Endodermal cell (in vitro differentiated cells): ENCODE measurements at regions not wholly inside any gene's neighbourhood (a gene's known extent, or its start where the extent isn't known, plus 50 kb on each side); places are given as distances from the start of the nearest gene placed in this dataset.
A peak's percentile ranks its signal among the peaks of the same experiment; 100 is the strongest.

Source experiments
- DNase-seq: peaks from one replicate; pipeline ENCODE4 v3.0.0-alpha.2; 2017
- H3K27ac ChIP-seq: 2 replicates; pipeline ENCODE4 v1.5.1; 2013; ENCODE audit warnings: mild to moderate bottlenecking, low read depth, low read length, moderate library complexity
- H3K27me3 ChIP-seq: 2 replicates; pipeline ENCODE4 v1.6.1; 2013; ENCODE audit warnings: mild to moderate bottlenecking, low read length, moderate library complexity; ENCODE audit not compliant: insufficient read depth, control insufficient read depth, poor library complexity, severe bottlenecking
- H3K36me3 ChIP-seq: 2 replicates; pipeline ENCODE4 v1.7.0; 2013; ENCODE audit warnings: mild to moderate bottlenecking, low read length, moderate library complexity; ENCODE audit not compliant: control insufficient read depth, insufficient read depth
- H3K4me1 ChIP-seq: one replicate; pipeline ENCODE4 v1.7.0; 2013; ENCODE audit warnings: low read length; ENCODE audit not compliant: control insufficient read depth, insufficient read depth
- H3K4me3 ChIP-seq: 2 replicates; pipeline ENCODE4 v1.5.1; 2013; ENCODE audit warnings: mild to moderate bottlenecking, low read length, moderate library complexity
- H3K9ac ChIP-seq: 2 replicates; pipeline ENCODE4 v1.6.1; 2013; ENCODE audit warnings: mild to moderate bottlenecking, low read length, moderate library complexity; ENCODE audit not compliant: poor library complexity, severe bottlenecking; ENCODE audit errors: extremely low read depth
- H3K9me3 ChIP-seq: 2 replicates; pipeline ENCODE4 v1.6.1; 2013; ENCODE audit warnings: mild to moderate bottlenecking, low read length, moderate library complexity; ENCODE audit not compliant: control insufficient read depth
- H3K27ac Mint-ChIP-seq: 2 replicates; pipeline ENCODE4 v1.8.0; 2020; ENCODE audit warnings: mixed read lengths
- H3K27me3 Mint-ChIP-seq: 2 replicates; pipeline ENCODE4 v1.8.0; 2021; ENCODE audit warnings: mild to moderate bottlenecking, mixed read lengths; ENCODE audit not compliant: insufficient read depth
- H3K36me3 Mint-ChIP-seq: 2 replicates; pipeline ENCODE4 v1.8.0; 2020; ENCODE audit warnings: low read depth, mixed read lengths
- H3K4me1 Mint-ChIP-seq: 2 replicates; pipeline ENCODE4 v1.8.0; 2020; ENCODE audit warnings: mixed read lengths
- H3K4me3 Mint-ChIP-seq: 2 replicates; pipeline ENCODE4 v1.8.0; 2020; ENCODE audit warnings: mild to moderate bottlenecking, moderate library complexity, mixed read lengths
- H3K9me3 Mint-ChIP-seq: 2 replicates; pipeline ENCODE4 v1.8.0; 2020; ENCODE audit warnings: mild to moderate bottlenecking, mixed read lengths
- WGBS, 2 experiments: methylation state at CpG; one replicate each; pipeline versions ENCODE4 v1.1.5 to v1.1.7; 2013; ENCODE audit warnings: missing lambda C conversion rate in 2 of 2, mixed read lengths in 1 of 2; ENCODE audit not compliant: insufficient coverage in 1 of 2, insufficient read length in 1 of 2; 5-methylcytosine and 5-hydroxymethylcytosine counted together
- TF ChIP-seq, protein P1 (sequence below): fragments of 200-600 bp; sonication (generic); conservative IDR thresholded peaks from 2 replicates; pipeline ENCODE4 v1.5.0; 2021; ENCODE audit warnings: antibody characterized with exemption, mild to moderate bottlenecking

DNA sequence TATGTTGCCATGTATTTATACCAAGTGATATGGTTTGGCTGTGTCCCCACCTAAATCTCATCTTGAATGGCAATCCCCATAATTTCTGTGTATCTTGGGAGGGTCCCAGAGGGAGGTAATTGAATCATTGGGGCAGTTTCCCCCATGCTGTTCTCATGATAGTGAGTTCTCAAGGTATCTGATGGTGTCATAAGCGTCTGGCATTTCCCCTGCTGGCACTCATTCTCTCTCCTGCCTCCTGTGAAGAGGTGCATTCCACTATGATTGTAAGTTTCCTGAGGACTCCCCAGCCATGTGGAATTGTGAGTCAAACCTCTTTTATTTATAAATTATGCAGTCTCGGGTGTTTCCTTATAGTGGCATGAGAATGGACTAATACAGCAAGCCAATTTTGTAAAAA lies 140.8 kb upstream of the ADAMTSL1 start:
- Histone ChIP-seq H3K27me3 (no peaks in the 10 kb centered on the region), H3K36me3 (no peaks in the 10 kb centered on the region), H3K9ac (no peak overlapping the region), H3K4me1 (peaks cover 8% of the 10 kb centered on the region), H3K4me3 (no peak overlapping the region), H3K9me3 (peaks cover 24% of the 10 kb centered on the region), H3K27ac (no peak overlapping the region)
- no peaks in the 10 kb centered on the region for H3K27me3 Mint-ChIP-seq
- 50 to 60% methylated on average over 1 of the region's 2 CpGs for WGBS, 2 experiments
- no peak overlapping the region for H3K4me3 Mint-ChIP-seq
- H3K36me3 Mint-ChIP-seq = no peaks in the 10 kb centered on the region
- peaks cover 16% of the 10 kb centered on the region for H3K4me1 Mint-ChIP-seq
- peaks cover 3% of the 10 kb centered on the region for H3K9me3 Mint-ChIP-seq
- peak; percentile 73 for DNase-seq
- TF ChIP-seq, protein P1, sequence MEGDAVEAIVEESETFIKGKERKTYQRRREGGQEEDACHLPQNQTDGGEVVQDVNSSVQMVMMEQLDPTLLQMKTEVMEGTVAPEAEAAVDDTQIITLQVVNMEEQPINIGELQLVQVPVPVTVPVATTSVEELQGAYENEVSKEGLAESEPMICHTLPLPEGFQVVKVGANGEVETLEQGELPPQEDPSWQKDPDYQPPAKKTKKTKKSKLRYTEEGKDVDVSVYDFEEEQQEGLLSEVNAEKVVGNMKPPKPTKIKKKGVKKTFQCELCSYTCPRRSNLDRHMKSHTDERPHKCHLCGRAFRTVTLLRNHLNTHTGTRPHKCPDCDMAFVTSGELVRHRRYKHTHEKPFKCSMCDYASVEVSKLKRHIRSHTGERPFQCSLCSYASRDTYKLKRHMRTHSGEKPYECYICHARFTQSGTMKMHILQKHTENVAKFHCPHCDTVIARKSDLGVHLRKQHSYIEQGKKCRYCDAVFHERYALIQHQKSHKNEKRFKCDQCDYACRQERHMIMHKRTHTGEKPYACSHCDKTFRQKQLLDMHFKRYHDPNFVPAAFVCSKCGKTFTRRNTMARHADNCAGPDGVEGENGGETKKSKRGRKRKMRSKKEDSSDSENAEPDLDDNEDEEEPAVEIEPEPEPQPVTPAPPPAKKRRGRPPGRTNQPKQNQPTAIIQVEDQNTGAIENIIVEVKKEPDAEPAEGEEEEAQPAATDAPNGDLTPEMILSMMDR = no peak
- peak overlapping the region; percentile 76 for H3K27ac Mint-ChIP-seq

DNA sequence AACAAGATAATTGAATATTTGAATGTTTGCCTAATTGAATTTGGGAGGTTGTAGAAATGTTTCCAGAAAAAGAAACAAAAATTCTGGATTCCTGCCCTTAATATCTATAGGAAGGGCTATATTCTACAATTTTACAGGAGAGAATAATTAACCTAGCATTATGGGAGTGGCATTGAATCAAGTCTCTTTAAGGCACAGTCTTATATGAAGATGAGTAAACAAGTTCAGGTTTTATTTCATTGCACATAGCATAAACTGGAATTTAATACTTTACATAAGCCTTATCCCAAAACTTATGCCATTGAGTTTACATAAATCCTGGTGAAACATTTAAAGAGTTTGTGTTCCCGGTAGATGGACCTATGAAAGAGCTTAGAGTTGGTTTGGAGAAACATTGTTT lies 138.1 kb upstream of the ADAMTSL1 start:
- Histone ChIP-seq H3K27ac (no peak overlapping the region), H3K4me3 (no peak overlapping the region), H3K9me3 (peaks cover 30% of the 10 kb centered on the region), H3K27me3 (no peaks in the 10 kb centered on the region), H3K36me3 (no peaks in the 10 kb centered on the region), H3K4me1 (peaks cover 8% of the 10 kb centered on the region), H3K9ac (no peak overlapping the region)
- no peak for DNase-seq
- TF ChIP-seq, protein P1 = no peak
- 97% methylated on average over 1 of the region's 1 CpG; no CpG with 5 or more reads in 1 of the 2 experiments for WGBS, 2 experiments
- Mint-ChIP-seq H3K36me3 (peaks cover 8% of the 10 kb centered on the region), H3K27me3 (no peaks in the 10 kb centered on the region), H3K9me3 (peaks cover 15% of the 10 kb centered on the region), H3K4me1 (peaks cover 13% of the 10 kb centered on the region), H3K4me3 (no peak overlapping the region), H3K27ac (no peak overlapping the region)

DNA sequence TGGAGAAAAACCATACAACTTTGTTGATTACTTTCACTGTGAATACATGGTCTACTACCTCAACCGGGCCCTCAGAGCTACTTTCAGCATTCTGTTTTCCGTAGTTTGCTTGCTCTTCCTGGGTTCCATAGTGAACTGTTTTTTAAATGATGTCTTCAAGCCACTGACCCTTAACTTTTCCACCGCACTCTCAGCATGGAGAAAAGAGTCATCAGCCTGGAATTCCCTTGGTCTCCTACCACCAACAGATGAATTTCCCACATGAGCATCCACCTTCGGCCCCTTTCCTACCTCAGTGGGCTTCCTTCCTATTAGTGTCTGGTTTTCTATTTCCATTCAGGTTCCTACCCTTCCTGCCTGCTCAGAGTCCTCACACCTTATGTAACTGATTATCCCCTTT lies 135.9 kb upstream of the ADAMTSL1 start:
- Histone ChIP-seq H3K9me3 (peaks cover 29% of the 10 kb centered on the region), H3K4me3 (no peak overlapping the region), H3K4me1 (peaks cover 5% of the 10 kb centered on the region), H3K9ac (no peak overlapping the region), H3K36me3 (no peaks in the 10 kb centered on the region), H3K27me3 (no peaks in the 10 kb centered on the region), H3K27ac (no peak overlapping the region)
- no peaks in the 10 kb centered on the region for H3K27me3 Mint-ChIP-seq
- 92 to 100% methylated on average over 2 to 4 of the region's 4 CpGs for WGBS, 2 experiments
- TF ChIP-seq, protein P1 = no peak
- H3K4me1 Mint-ChIP-seq = peaks cover 10% of the 10 kb centered on the region
- H3K9me3 Mint-ChIP-seq = peaks cover 19% of the 10 kb centered on the region
- no peak overlapping the region for H3K27ac Mint-ChIP-seq
- H3K36me3 Mint-ChIP-seq = peaks cover 9% of the 10 kb centered on the region
- no peak overlapping the region for H3K4me3 Mint-ChIP-seq
- no peak for DNase-seq
